H1 (cell line): ENCODE measurements at regions not wholly inside any gene's neighbourhood (a gene's known extent, or its start where the extent isn't known, plus 50 kb on each side); places are given as distances from the start of the nearest gene placed in this dataset.
A peak's percentile ranks its signal among the peaks of the same experiment; 100 is the strongest.

Experiments used
- CTCF ChIA-PET: fragments of 300-600 bp; sonication (Branson Sonifier 250); formaldehyde crosslinking; loops from one replicate; lab custom pipeline; 2021; ENCODE audit not compliant: partially characterized antibody; lab: Charles Lee
- POLR2A ChIA-PET: fragments of 300-600 bp; sonication (Branson Sonifier 250); formaldehyde crosslinking; loops from one replicate; lab custom pipeline; 2021; ENCODE audit warnings: inconsistent platforms; ENCODE audit not compliant: partially characterized antibody; lab: Charles Lee
- DNase-seq, 2 experiments: peaks; one replicate each; pipeline versions ENCODE4 v3.0.0 to v3.0.0-alpha.2; 2010 to 2022; ENCODE audit warnings: low spot score in 2 of 2, low read depth in 1 of 2, mixed read lengths in 1 of 2
- FAIRE-seq: peaks from 2 replicates; lab custom pipeline; 2011; peaks lifted over from hg19 to GRCh38; lab: Jason Lieb, UNC
- H2AFZ ChIP-seq: 2 replicates; pipeline ENCODE4 v1.8.1; 2012; ENCODE audit warnings: low read length, inconsistent platforms
- H2AK5ac ChIP-seq: 2 replicates; pipeline ENCODE4 v1.6.1; 2013; ENCODE audit warnings: low read depth, low read length
- H2BK120ac ChIP-seq: replicated peaks from 2 replicates; pipeline ENCODE3; 2013; ENCODE audit warnings: low read depth, low read length, inconsistent platforms
- H2BK12ac ChIP-seq: 2 replicates; pipeline ENCODE4 v1.6.1; 2013; ENCODE audit warnings: low read depth, low read length
- H2BK15ac ChIP-seq: 2 replicates; pipeline ENCODE4 v1.6.1; 2013; ENCODE audit warnings: low read length
- H2BK20ac ChIP-seq: 2 replicates; pipeline ENCODE4 v1.6.1; 2013; ENCODE audit warnings: low read length
- H2BK5ac ChIP-seq: 2 replicates; pipeline ENCODE4 v1.6.1; 2013; ENCODE audit warnings: low read depth, low read length
- H3K14ac ChIP-seq: 2 replicates; pipeline ENCODE4 v1.6.1; 2013; ENCODE audit warnings: inconsistent platforms; ENCODE audit not compliant: insufficient read length
- H3K18ac ChIP-seq: 2 replicates; pipeline ENCODE4 v1.6.1; 2013; ENCODE audit warnings: low read length; ENCODE audit errors: extremely low read depth
- H3K23ac ChIP-seq: 2 replicates; pipeline ENCODE4 v1.6.1; 2013; ENCODE audit warnings: inconsistent platforms; ENCODE audit not compliant: insufficient read length
- H3K23me2 ChIP-seq: 2 replicates; pipeline ENCODE4 v1.6.1; 2013; ENCODE audit warnings: low read depth, low read length
- H3K27ac ChIP-seq: 2 replicates; pipeline ENCODE4 v1.6.1; 2011; ENCODE audit warnings: low read depth, low read length, inconsistent platforms
- H3K27me3 ChIP-seq, 4 experiments: replicated peaks in 1 of 4; 1 replicate in 1 of 4; 2 replicates in 3 of 4; pipeline versions ENCODE4 v1.6.1 to v1.8.1; 2011 to 2013; ENCODE audit warnings: low read length in 3 of 4, mild to moderate bottlenecking in 3 of 4, inconsistent platforms in 2 of 4, mixed read lengths in 2 of 4, moderate library complexity in 1 of 4; ENCODE audit not compliant: control insufficient read depth in 3 of 4, insufficient read depth in 3 of 4; ENCODE audit errors: extremely low read depth in 1 of 4
- H3K36me3 ChIP-seq, 4 experiments: 2 replicates each; pipeline versions ENCODE4 v1.6.1 to v1.8.1; 2011 to 2013; ENCODE audit warnings: mild to moderate bottlenecking in 4 of 4, low read length in 3 of 4, moderate library complexity in 2 of 4, control low read depth in 1 of 4, inconsistent platforms in 1 of 4; ENCODE audit not compliant: insufficient read depth in 4 of 4, control insufficient read depth in 2 of 4
- H3K4ac ChIP-seq: replicated peaks from 2 replicates; pipeline ENCODE3; 2013; ENCODE audit warnings: low read length, low read depth, mixed read lengths, inconsistent platforms; ENCODE audit not compliant: insufficient read length
- H3K4me1 ChIP-seq, 4 experiments: replicated peaks in 1 of 4; 1 replicate in 1 of 4; 2 replicates in 3 of 4; pipeline versions ENCODE4 v1.6.1 to v1.8.1; 2011 to 2013; ENCODE audit warnings: low read length in 3 of 4, inconsistent platforms in 2 of 4, mixed read lengths in 1 of 4; ENCODE audit not compliant: insufficient read depth in 4 of 4, control insufficient read depth in 3 of 4
- H3K4me2 ChIP-seq, 2 experiments: 2 replicates each; pipeline versions ENCODE4 v1.6.1 to v1.8.1; 2011 to 2013; ENCODE audit warnings: low read depth in 2 of 2, low read length in 2 of 2, control low read depth in 1 of 2, inconsistent platforms in 1 of 2, mild to moderate bottlenecking in 1 of 2; ENCODE audit not compliant: insufficient read depth in 1 of 2
- H3K4me3 ChIP-seq, 4 experiments: fragments of 200-600, 300-600 bp in 1 of 4; sonication (generic), shearing (Covaris generic), sonication (Bioruptor Twin) in 1 of 4; 2 replicates each; pipeline versions ENCODE4 v1.5.1 to v1.8.1; 2011 to 2016; ENCODE audit warnings: low read length in 4 of 4, low read depth in 3 of 4, control low read depth in 2 of 4, inconsistent platforms in 2 of 4, mild to moderate bottlenecking in 2 of 4, mixed read lengths in 1 of 4, moderate library complexity in 1 of 4; ENCODE audit not compliant: insufficient read depth in 2 of 4; ENCODE audit errors: extremely low read depth in 1 of 4
- H3K56ac ChIP-seq: replicated peaks from 2 replicates; pipeline ENCODE3; 2013; ENCODE audit warnings: low read depth, mild to moderate bottlenecking, mixed read lengths, low read length, inconsistent platforms; ENCODE audit not compliant: insufficient read length
- H3K79me1 ChIP-seq: 2 replicates; pipeline ENCODE4 v1.6.1; 2013; ENCODE audit warnings: low read depth, low read length, control low read depth
- H3K79me2 ChIP-seq, 2 experiments: 2 replicates each; pipeline versions ENCODE4 v1.6.1 to v1.8.1; 2012 to 2013; ENCODE audit warnings: low read length in 2 of 2, mild to moderate bottlenecking in 2 of 2, inconsistent platforms in 1 of 2; ENCODE audit not compliant: insufficient read depth in 2 of 2, control insufficient read depth in 1 of 2
- H3K9ac ChIP-seq, 4 experiments: replicated peaks in 1 of 4; 1 replicate in 1 of 4; 2 replicates in 3 of 4; pipeline versions ENCODE4 v1.6.1 to v1.8.1; 2011 to 2013; ENCODE audit warnings: low read depth in 3 of 4, low read length in 3 of 4, control low read depth in 2 of 4, mild to moderate bottlenecking in 2 of 4, moderate library complexity in 2 of 4, inconsistent platforms in 1 of 4; ENCODE audit errors: extremely low read depth in 1 of 4
- H3K9me3 ChIP-seq, 2 experiments: 2 replicates each; pipeline versions ENCODE4 v1.6.1 to v1.8.1; 2012 to 2013; ENCODE audit warnings: mild to moderate bottlenecking in 2 of 2, moderate library complexity in 2 of 2, control low read depth in 1 of 2, inconsistent platforms in 1 of 2, low read depth in 1 of 2, low read length in 1 of 2, mixed read lengths in 1 of 2; ENCODE audit not compliant: insufficient read depth in 2 of 2
- H4K20me1 ChIP-seq, 2 experiments: replicated peaks in 1 of 2; 2 replicates each; pipeline versions ENCODE3 to v1.8.1; 2011 to 2013; ENCODE audit warnings: inconsistent platforms in 2 of 2, low read length in 2 of 2, mild to moderate bottlenecking in 1 of 2; ENCODE audit not compliant: insufficient read depth in 2 of 2, control insufficient read depth in 1 of 2
- H4K5ac ChIP-seq: 2 replicates; pipeline ENCODE4 v1.6.1; 2013; ENCODE audit warnings: low read length, low read depth, mixed read lengths, inconsistent platforms; ENCODE audit not compliant: insufficient read length
- H4K8ac ChIP-seq: 2 replicates; pipeline ENCODE4 v1.8.0; 2013; ENCODE audit warnings: mild to moderate bottlenecking, moderate library complexity, low read length, inconsistent platforms; ENCODE audit not compliant: insufficient read depth; ENCODE audit errors: extremely low read depth
- H4K91ac ChIP-seq: replicated peaks from 2 replicates; pipeline ENCODE3; 2013; ENCODE audit warnings: low read length, mixed read lengths, inconsistent platforms; ENCODE audit not compliant: insufficient read length
- CTCF ChIP-seq, 3 experiments: IDR thresholded peaks; 1 replicate in 2 of 3; 2 replicates in 1 of 3; pipeline versions ENCODE4 v1.5.1 to v1.6.1; 2011; ENCODE audit warnings: low read length in 3 of 3, mild to moderate bottlenecking in 3 of 3, inconsistent platforms in 2 of 3, low read depth in 1 of 3, moderate library complexity in 1 of 3; ENCODE audit not compliant: insufficient read depth in 1 of 3; ENCODE audit errors: control extremely low read depth in 1 of 3
- EP300 ChIP-seq, 2 experiments: IDR thresholded peaks; 1 replicate in 1 of 2; 2 replicates in 1 of 2; pipeline ENCODE4 v1.6.1; 2011 to 2012; ENCODE audit warnings: low read depth in 2 of 2, low read length in 2 of 2, mild to moderate bottlenecking in 2 of 2, borderline replicate concordance in 1 of 2, inconsistent platforms in 1 of 2, moderate library complexity in 1 of 2
- NRF1 ChIP-seq: IDR thresholded peaks from 2 replicates; pipeline ENCODE4 v1.6.1; 2011; ENCODE audit warnings: mild to moderate bottlenecking, low read depth, low read length, improper control_type of control experiment
- SAP30 ChIP-seq: fragments of 300-600 bp; sonication (generic); IDR thresholded peaks from 2 replicates; pipeline ENCODE4 v1.7.1; 2012; ENCODE audit warnings: low read length, moderate library complexity, mild to moderate bottlenecking, inconsistent platforms; ENCODE audit not compliant: insufficient read depth, insufficient replicate concordance

GRCh38 chr14:71585361-71585760 is 346.9 kb upstream of the RGS6 start:
- Histone ChIP-seq H3K9me3 (no peaks in the 10 kb centered on the region), H3K18ac (no peak overlapping the region), H3K79me1 (no peaks in the 10 kb centered on the region; the same call in 1 of the 2 replicates), H4K5ac (no peak overlapping the region), H3K4me2 (peak overlapping the region in 1 of 2 experiments; percentile 81; a peak in 1 of 4 replicates), H3K27me3 (no peaks in the 10 kb centered on the region), H3K23ac (no peak overlapping the region), H4K91ac (no peak overlapping the region), H2AK5ac (no peak overlapping the region), H2AFZ (no peak overlapping the region), H2BK20ac (no peak overlapping the region), H3K4me1 (peaks cover 0 to 7% (median 3%) of the 10 kb centered on the region in 4 experiments; a peak in 3 of 7 replicates), H2BK120ac (no peak overlapping the region), H3K9ac (no peak overlapping the region; a peak in 1 of 7 replicates), H3K23me2 (no peaks in the 10 kb centered on the region), H3K56ac (no peak overlapping the region), H3K14ac (no peak overlapping the region), H3K36me3 (peaks cover 0 to 4% (median 0%) of the 10 kb centered on the region in 4 experiments; a peak in 1 of 8 replicates), H2BK12ac (no peak overlapping the region), H4K20me1 (peaks cover 2% of the 10 kb centered on the region in 2 experiments), H3K4ac (no peak overlapping the region), H3K27ac (no peak overlapping the region), H3K79me2 (no peaks in the 10 kb centered on the region), H3K4me3 (no peak overlapping the region), H4K8ac (no peak overlapping the region), H2BK15ac (no peak overlapping the region), H2BK5ac (no peak overlapping the region)
- ChIA-PET POLR2A (no interaction called here), CTCF (interaction anchor here (0.6 kb wide), 4 partner anchors 10 to 1133 kb away, joined by 3 to 5 read pairs (median 4); no protein-coding TSS in a partner anchor)
- DNase-seq, result no peak
- FAIRE-seq, result no peak
- TF ChIP-seq SAP30, result no peak
- TF ChIP-seq CTCF (IDR thresholded peaks at IDR 0.05; ENCODE audit: control extremely low read depth in 1 of 3, insufficient read depth in 1 of 3, low read depth in 1 of 3, low read length in 3 of 3), result no peak
- TF ChIP-seq NRF1, result no peak
- TF ChIP-seq EP300 (IDR thresholded peaks at IDR 0.05; ENCODE audit: borderline replicate concordance in 1 of 2, low read depth in 2 of 2, low read length in 2 of 2), result no peak
